ENCODE measurements at regions not wholly inside any gene's neighbourhood (a gene's known extent, or its start where the extent isn't known, plus 50 kb on each side); places are given as distances from the start of the nearest gene placed in this dataset.

GRCh38 chr3:161555320-161555719 is 58.7 kb downstream of the OTOL1 start:
- no peaks in the 10 kb centered on the region for H3K9me3 ChIP-seq
- WGBS, 5 donors: 55 to 67% (median 62%) methylated on average over 3 of the region's 3 CpGs
- no peak overlapping the region for H3K4me3 ChIP-seq
- no peak overlapping the region for H3K27ac ChIP-seq
- intact Hi-C loops (cut with DNase I; ENCODE audit: low total_unique reads): no loop called here
- H3K4me1 ChIP-seq: peaks cover 0 to 4% (median 0%) of the 10 kb centered on the region in 4 donors
- no peak for DNase-seq
- no peaks in the 10 kb centered on the region for H3K36me3 ChIP-seq
- no peaks in the 10 kb centered on the region for H3K27me3 ChIP-seq
- TF ChIP-seq CTCF (IDR thresholded peaks at IDR 0.05) (no peak), EP300 (IDR thresholded peaks at IDR 0.05) (no peak), POLR2A (IDR thresholded peaks at IDR 0.05) (no peak), POLR2AphosphoS5 (IDR thresholded peaks at IDR 0.05) (no peak)

GRCh38 chr3:161556533-161556932 is 59.9 kb downstream of the OTOL1 start:
- WGBS, 5 donors: 60 to 63% (median 61%) methylated on average over 3 of the region's 3 CpGs
- Histone ChIP-seq H3K27ac (no peak overlapping the region), H3K27me3 (no peaks in the 10 kb centered on the region), H3K4me1 (peaks cover 0 to 4% (median 0%) of the 10 kb centered on the region in 4 donors), H3K9me3 (no peaks in the 10 kb centered on the region), H3K4me3 (no peak overlapping the region), H3K36me3 (no peaks in the 10 kb centered on the region)
- TF ChIP-seq CTCF (IDR thresholded peaks at IDR 0.05) (no peak), EP300 (IDR thresholded peaks at IDR 0.05) (no peak), POLR2A (IDR thresholded peaks at IDR 0.05) (no peak), POLR2AphosphoS5 (IDR thresholded peaks at IDR 0.05) (no peak)
- intact Hi-C loops (cut with DNase I; ENCODE audit: low total_unique reads): no loop called here
- no peak for DNase-seq

GRCh38 chr3:161556941-161557340 is 60.3 kb downstream of the OTOL1 start:
- Histone ChIP-seq H3K27me3 (no peaks in the 10 kb centered on the region), H3K4me1 (peaks cover 0 to 4% (median 0%) of the 10 kb centered on the region in 4 donors), H3K36me3 (no peaks in the 10 kb centered on the region), H3K4me3 (no peak overlapping the region), H3K27ac (no peak overlapping the region), H3K9me3 (no peaks in the 10 kb centered on the region)
- DNase-seq: no peak
- TF ChIP-seq CTCF (IDR thresholded peaks at IDR 0.05) (no peak), EP300 (IDR thresholded peaks at IDR 0.05) (no peak), POLR2A (IDR thresholded peaks at IDR 0.05) (no peak), POLR2AphosphoS5 (IDR thresholded peaks at IDR 0.05) (no peak)
- WGBS, 5 donors: 29 to 37% (median 35%) methylated on average over 1 of the region's 1 CpG
- intact Hi-C loops (cut with DNase I; ENCODE audit: low total_unique reads): no loop called here

- Histone ChIP-seq H3K4me1 (peaks cover 0 to 4% (median 0%) of the 10 kb centered on the region in 4 donors), H3K36me3 (no peaks in the 10 kb centered on the region), H3K27me3 (no peaks in the 10 kb centered on the region), H3K27ac (no peak overlapping the region), H3K4me3 (no peak overlapping the region), H3K9me3 (no peaks in the 10 kb centered on the region)
- intact Hi-C loops (cut with DNase I; ENCODE audit: low total_unique reads): no loop called here
- WGBS, 5 donors: 40 to 67% (median 45%) methylated on average over 5 of the region's 5 CpGs
- DNase-seq: no peak
- TF ChIP-seq POLR2A (IDR thresholded peaks at IDR 0.05): no peak
- TF ChIP-seq POLR2AphosphoS5 (IDR thresholded peaks at IDR 0.05): no peak
- TF ChIP-seq CTCF (IDR thresholded peaks at IDR 0.05): no peak
- TF ChIP-seq EP300 (IDR thresholded peaks at IDR 0.05): no peak
Measured at GRCh38 chr3:161557445-161558150, 61.0 kb downstream of the OTOL1 start.
